Left lung (tissue), 4 donors: ENCODE measurements at regions not wholly inside any gene's neighbourhood (a gene's known extent, or its start where the extent isn't known, plus 50 kb on each side); places are given as distances from the start of the nearest gene placed in this dataset.

Experiments
- ATAC-seq: fragments of 200-7000 bp; cut with Tn5 transposase; one replicate; pipeline ENCODE4 v1.9.1; 2020; ENCODE audit warnings: moderate library complexity
- DNase-seq, 4 donors: peaks; one replicate each; pipeline ENCODE4 v3.0.0-alpha.2; 2013 to 2020
- H3K27ac ChIP-seq, 2 donors: fragments of 200-600 bp; sonication (generic) in 1 of 2; one replicate each; pipeline versions ENCODE4 v1.5.0 to v1.8.0; 2020 to 2021
- H3K27me3 ChIP-seq, 2 donors: fragments of 200-600 bp; sonication (generic) in 1 of 2; one replicate each; pipeline versions ENCODE4 v1.5.0 to v1.8.0; 2020 to 2021
- H3K36me3 ChIP-seq, 2 donors: fragments of 200-600 bp; sonication (generic) in 1 of 2; one replicate each; pipeline versions ENCODE4 v1.5.0 to v1.8.0; 2020 to 2021
- H3K4me1 ChIP-seq, 2 donors: fragments of 200-600 bp; one replicate each; pipeline ENCODE4 v1.8.0; 2021
- H3K4me3 ChIP-seq, 2 donors: fragments of 200-600 bp; sonication (generic) in 1 of 2; one replicate each; pipeline versions ENCODE4 v1.5.0 to v1.8.0; 2020 to 2021; ENCODE audit warnings: mild to moderate bottlenecking in 1 of 2
- H3K9me3 ChIP-seq, 2 donors: fragments of 200-600 bp; sonication (generic) in 1 of 2; one replicate each; pipeline versions ENCODE4 v1.5.0 to v1.8.0; 2020 to 2021
- intact Hi-C, 2 donors: fragments of 100-400 bp; cut with DNase I; formaldehyde crosslinking; loops; one replicate each; pipeline versions ENCODE4 v1.11.2 to v1.14.2; 2022
- TF ChIP-seq, protein P1 (sequence below), 2 donors: fragments of 200-600 bp; sonication (generic) in 1 of 2; IDR thresholded peaks; one replicate each; pipeline versions ENCODE4 v1.5.0 to v1.8.0; 2021; ENCODE audit warnings: antibody characterized with exemption in 2 of 2
- donor health status: DM: no; HTN: yes; CAD: no.
- donor health status: DM: no; HTN: no; CAD: no.

DNA sequence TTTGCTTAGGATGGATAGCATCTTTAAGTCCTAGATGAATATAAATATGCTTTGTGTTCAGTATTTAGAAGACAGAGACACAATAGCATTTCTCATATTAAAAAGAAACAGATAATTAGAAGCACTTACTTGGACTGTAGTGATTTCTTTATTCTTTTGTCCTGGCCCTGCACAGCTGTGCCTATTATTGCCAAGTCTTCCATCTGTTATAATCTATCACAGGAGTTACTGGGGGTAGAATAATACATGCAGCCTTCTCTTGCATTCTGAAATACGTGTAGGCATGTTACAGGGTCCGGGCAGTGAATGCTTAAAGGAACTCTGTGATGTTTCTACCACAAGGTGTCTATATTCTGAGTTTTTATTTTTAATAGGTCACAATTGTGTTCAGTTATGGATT lies 461.5 kb upstream of the COBL start:
- Histone ChIP-seq H3K4me3 (no peak overlapping the region), H3K27ac (no peak overlapping the region), H3K36me3 (no peaks in the 10 kb centered on the region), H3K27me3 (no peaks in the 10 kb centered on the region), H3K4me1 (no peaks in the 10 kb centered on the region), H3K9me3 (no peaks in the 10 kb centered on the region)
- intact Hi-C loops, result no loop called here
- DNase-seq (no peak), ATAC-seq (no peak)
- TF ChIP-seq, protein P1, sequence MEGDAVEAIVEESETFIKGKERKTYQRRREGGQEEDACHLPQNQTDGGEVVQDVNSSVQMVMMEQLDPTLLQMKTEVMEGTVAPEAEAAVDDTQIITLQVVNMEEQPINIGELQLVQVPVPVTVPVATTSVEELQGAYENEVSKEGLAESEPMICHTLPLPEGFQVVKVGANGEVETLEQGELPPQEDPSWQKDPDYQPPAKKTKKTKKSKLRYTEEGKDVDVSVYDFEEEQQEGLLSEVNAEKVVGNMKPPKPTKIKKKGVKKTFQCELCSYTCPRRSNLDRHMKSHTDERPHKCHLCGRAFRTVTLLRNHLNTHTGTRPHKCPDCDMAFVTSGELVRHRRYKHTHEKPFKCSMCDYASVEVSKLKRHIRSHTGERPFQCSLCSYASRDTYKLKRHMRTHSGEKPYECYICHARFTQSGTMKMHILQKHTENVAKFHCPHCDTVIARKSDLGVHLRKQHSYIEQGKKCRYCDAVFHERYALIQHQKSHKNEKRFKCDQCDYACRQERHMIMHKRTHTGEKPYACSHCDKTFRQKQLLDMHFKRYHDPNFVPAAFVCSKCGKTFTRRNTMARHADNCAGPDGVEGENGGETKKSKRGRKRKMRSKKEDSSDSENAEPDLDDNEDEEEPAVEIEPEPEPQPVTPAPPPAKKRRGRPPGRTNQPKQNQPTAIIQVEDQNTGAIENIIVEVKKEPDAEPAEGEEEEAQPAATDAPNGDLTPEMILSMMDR (IDR thresholded peaks at IDR 0.05), result no peak

- H3K36me3 ChIP-seq, result no peaks in the 10 kb centered on the region
- H3K27me3 ChIP-seq, result no peaks in the 10 kb centered on the region
- intact Hi-C loops, result no loop called here
- H3K4me3 ChIP-seq, result no peak overlapping the region
- TF ChIP-seq, protein P1 (IDR thresholded peaks at IDR 0.05), result no peak
- no peaks in the 10 kb centered on the region for H3K9me3 ChIP-seq
- DNase-seq (peak in 1 of 4 donors; percentile 33), ATAC-seq (no peak)
- no peak overlapping the region for H3K27ac ChIP-seq
- H3K4me1 ChIP-seq, result no peaks in the 10 kb centered on the region
Measured at GRCh38 chr7:51774178-51774577, 457.6 kb upstream of the COBL start.

DNA sequence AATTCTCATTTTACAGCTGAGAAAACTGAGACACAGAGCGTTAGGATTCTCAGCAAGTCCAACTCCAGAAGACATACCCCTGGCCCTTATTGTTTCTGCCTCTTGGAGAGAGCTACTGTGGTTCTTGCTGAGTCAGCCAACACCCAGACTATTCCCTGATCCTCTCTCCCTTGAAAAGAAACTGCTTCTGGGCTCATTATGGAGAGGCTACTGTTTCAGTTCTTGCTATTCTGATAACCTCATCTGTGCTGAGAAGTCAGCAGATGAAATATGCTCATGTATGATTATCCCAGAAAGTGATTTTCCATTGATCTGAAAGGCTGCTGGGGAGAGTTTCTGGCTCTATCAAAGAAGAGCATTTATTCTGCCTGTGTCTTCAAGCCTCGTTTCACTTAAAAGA lies 455.6 kb upstream of the COBL start:
- Histone ChIP-seq H3K4me1 (no peaks in the 10 kb centered on the region), H3K27ac (no peak overlapping the region), H3K36me3 (no peaks in the 10 kb centered on the region), H3K4me3 (no peak overlapping the region), H3K27me3 (no peaks in the 10 kb centered on the region), H3K9me3 (no peaks in the 10 kb centered on the region)
- intact Hi-C loops, result no loop called here
- ATAC-seq (no peak), DNase-seq (no peak)
- TF ChIP-seq, protein P1 (IDR thresholded peaks at IDR 0.05), result no peak

- no peak for DNase-seq
- intact Hi-C loops, result no loop called here
- TF ChIP-seq, protein P1 (IDR thresholded peaks at IDR 0.05), result no peak
Measured at GRCh38 chr7:51764976-51765375, 448.4 kb upstream of the COBL start.

DNA sequence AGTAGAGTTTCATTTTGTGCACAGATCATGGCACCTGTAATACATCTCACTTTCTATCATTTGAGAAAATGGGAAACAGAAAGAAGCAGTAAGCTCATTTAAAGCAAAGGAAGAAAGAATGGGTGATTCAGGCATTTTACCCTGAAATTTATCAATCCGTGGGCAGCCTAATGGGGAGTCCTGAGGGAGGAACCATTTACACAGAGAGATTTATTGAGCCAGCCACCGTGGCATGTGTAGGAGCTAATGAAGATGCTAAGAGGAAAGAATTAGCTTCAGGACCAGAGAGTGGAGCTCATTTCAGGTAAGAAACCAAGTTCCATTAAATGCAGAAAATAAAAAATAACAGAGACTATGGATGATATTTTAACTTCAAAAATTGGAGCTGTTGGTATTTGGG lies 443.4 kb upstream of the COBL start:
- TF ChIP-seq, protein P1 (IDR thresholded peaks at IDR 0.05), result no peak
- H3K27ac ChIP-seq, result no peak overlapping the region
- DNase-seq, result no peak

More at GRCh38 chr7:51764976-51765375, 448.4 kb upstream of the COBL start:
- no peak for ATAC-seq
- H3K36me3 ChIP-seq, result no peaks in the 10 kb centered on the region
- H3K27ac ChIP-seq, result no peak overlapping the region
- no peak overlapping the region for H3K4me3 ChIP-seq
- no peaks in the 10 kb centered on the region for H3K27me3 ChIP-seq
- no peaks in the 10 kb centered on the region for H3K9me3 ChIP-seq
- no peaks in the 10 kb centered on the region for H3K4me1 ChIP-seq

More for the DNA sequence above, 443.4 kb upstream of the COBL start:
- intact Hi-C loops, result no loop called here
- Histone ChIP-seq H3K4me1 (no peaks in the 10 kb centered on the region), H3K9me3 (no peaks in the 10 kb centered on the region), H3K4me3 (no peak overlapping the region), H3K36me3 (no peaks in the 10 kb centered on the region), H3K27me3 (no peaks in the 10 kb centered on the region)
- no peak for ATAC-seq
